K562 (cell line): ENCODE measurements at regions not wholly inside any gene's neighbourhood (a gene's known extent, or its start where the extent isn't known, plus 50 kb on each side); places are given as distances from the start of the nearest gene placed in this dataset.

Source experiments
- ATAC-seq: fragments of 200-7000 bp; cut with Tn5 transposase; 3 replicates; pipeline ENCODE4 v1.9.1; 2020; ENCODE audit warnings: moderate library complexity
- BruUV-seq: library from RNA; stranded (reverse); fragments of 400-500 nt; replicated peaks from 2 replicates; lab custom pipeline; 2021; lab: Mats Ljungman, UMichigan
- CTCF ChIA-PET: fragments of 300-600 bp; formaldehyde crosslinking; extraction: SDS; loops from one replicate; lab custom pipeline; 2021; ENCODE audit warnings: low intra/inter-chr PET ratio; lab: Yijun Ruan, JAX
- POLR2A ChIA-PET: fragments of 300-600, 350-650 bp; sonication (Branson Sonifier 250); formaldehyde crosslinking; extraction: SDS; loops from one replicate; lab custom pipeline; 2021; ENCODE audit warnings: antibody characterized with exemption, inconsistent platforms; lab: Yijun Ruan, JAX
- DNase-seq, 4 experiments: peaks; one replicate each; pipeline versions ENCODE4 v3.0.0 to v3.0.0-alpha.2; 2011 to 2018; ENCODE audit warnings: low spot score in 3 of 4, mixed read lengths in 3 of 4; ENCODE audit errors: extremely low read depth in 1 of 4
- FAIRE-seq: peaks from 2 replicates; lab custom pipeline; 2011; peaks lifted over from hg19 to GRCh38; lab: Jason Lieb, UNC
- H2AFZ ChIP-seq: 2 replicates; pipeline ENCODE4 v1.6.0; 2011; ENCODE audit warnings: low read depth, low read length, control low read depth, inconsistent platforms
- H3K27ac ChIP-seq: fragments of 200-600 bp; 3 replicates; pipeline ENCODE4 v1.8.0; 2011; ENCODE audit warnings: low read depth, mild to moderate bottlenecking, control low read depth, inconsistent platforms, low read length, moderate library complexity, mixed read lengths; ENCODE audit errors: extremely low read depth
- H3K27me3 ChIP-seq, 2 experiments: fragments of 300-600 bp in 1 of 2; 2 replicates in 1 of 2; 3 replicates in 1 of 2; pipeline versions ENCODE4 v1.6.0 to v1.8.0; 2011; ENCODE audit warnings: inconsistent platforms in 2 of 2, low read length in 2 of 2, mild to moderate bottlenecking in 1 of 2, mixed read lengths in 1 of 2, moderate library complexity in 1 of 2; ENCODE audit not compliant: control insufficient read depth in 2 of 2, insufficient read depth in 2 of 2
- H3K36me3 ChIP-seq: fragments of 300-600 bp; 3 replicates; pipeline ENCODE4 v1.8.0; 2011; ENCODE audit warnings: mild to moderate bottlenecking, low read length, inconsistent platforms; ENCODE audit not compliant: control insufficient read depth, insufficient read depth
- H3K4me1 ChIP-seq, 2 experiments: fragments of 200-600 bp in 1 of 2; replicated peaks in 1 of 2; 2 replicates in 1 of 2; 3 replicates in 1 of 2; pipeline versions ENCODE4 v1.5.1 to v1.8.0; 2011; ENCODE audit warnings: inconsistent platforms in 2 of 2, low read length in 2 of 2, mild to moderate bottlenecking in 1 of 2, mixed read lengths in 1 of 2, moderate library complexity in 1 of 2; ENCODE audit not compliant: control insufficient read depth in 2 of 2, insufficient read depth in 2 of 2
- H3K4me2 ChIP-seq: 2 replicates; pipeline ENCODE4 v1.6.1; 2011; ENCODE audit warnings: low read length, control low read depth, inconsistent platforms, mixed read lengths; ENCODE audit not compliant: insufficient read depth
- H3K4me3 ChIP-seq: fragments of 200-600 bp; sonication (generic), shearing (Covaris generic); 2 replicates; pipeline ENCODE4 v1.5.1; 2016; ENCODE audit warnings: control low read depth, inconsistent platforms
- H3K79me2 ChIP-seq: fragments of 200-600 bp; 3 replicates; pipeline ENCODE4 v1.8.0; 2011; ENCODE audit warnings: low read length, inconsistent platforms; ENCODE audit not compliant: control insufficient read depth, insufficient read depth
- H3K9ac ChIP-seq, 2 experiments: 2 replicates each; pipeline versions ENCODE4 v1.6.0 to v1.6.1; 2011; ENCODE audit warnings: low read depth in 2 of 2, low read length in 2 of 2, control low read depth in 1 of 2, inconsistent platforms in 1 of 2, mild to moderate bottlenecking in 1 of 2, mixed read lengths in 1 of 2; ENCODE audit not compliant: insufficient read depth in 1 of 2
- H3K9me1 ChIP-seq: one replicate; pipeline ENCODE4 v1.6.0; 2011; ENCODE audit warnings: inconsistent platforms, mild to moderate bottlenecking, low read length, moderate library complexity; ENCODE audit not compliant: control insufficient read depth, insufficient read depth
- H3K9me3 ChIP-seq: replicated peaks from 2 replicates; pipeline ENCODE4 v1.5.1; 2011; ENCODE audit warnings: low read depth, low read length, inconsistent platforms; ENCODE audit not compliant: control insufficient read depth, insufficient read depth
- H4K20me1 ChIP-seq: replicated peaks from 2 replicates; pipeline ENCODE4 v1.6.1; 2011; ENCODE audit warnings: low read length, inconsistent platforms, mixed read lengths; ENCODE audit not compliant: control insufficient read depth, insufficient read depth
- C11orf30 ChIP-seq: fragments of 450-650 bp; IDR thresholded peaks from 2 replicates; pipeline ENCODE4 v1.6.1; 2016; ENCODE audit warnings: low read depth, mild to moderate bottlenecking
- DIDO1 ChIP-seq: fragments of 450-650 bp; IDR thresholded peaks from 2 replicates; pipeline ENCODE4 v1.6.1; 2016; ENCODE audit warnings: low read depth, missing biosample characterization, missing genetic modification characterization
- ETV6 ChIP-seq, 3 experiments: fragments of 150-350 bp in 1 of 3; sonication (generic) in 1 of 3; formaldehyde crosslinking in 1 of 3; IDR thresholded peaks; 2 replicates each; pipeline versions ENCODE4 v1.6.1 to v1.8.0; 2014 to 2022; ENCODE audit warnings: borderline replicate concordance in 2 of 3, low read depth in 2 of 3, antibody characterized with exemption in 1 of 3, low read length in 1 of 3, mild to moderate bottlenecking in 1 of 3, missing genetic modification reagents in 1 of 3
- GABPB1 ChIP-seq: sonication (generic); formaldehyde crosslinking; IDR thresholded peaks from 2 replicates; pipeline ENCODE4 v1.8.0; 2022; ENCODE audit warnings: mild to moderate bottlenecking, missing genetic modification reagents
- HNRNPL ChIP-seq: fragments of 200-400 bp; formaldehyde crosslinking; IDR thresholded peaks from 2 replicates; pipeline ENCODE4 v1.6.1; 2017; ENCODE audit warnings: low read depth, mild to moderate bottlenecking, low read length
- NCOA6 ChIP-seq: fragments of 450-650 bp; IDR thresholded peaks from 2 replicates; pipeline ENCODE4 v1.6.1; 2017; ENCODE audit warnings: mild to moderate bottlenecking
- NELFE ChIP-seq: IDR thresholded peaks from 2 replicates; pipeline ENCODE4 v1.6.1; 2011; ENCODE audit warnings: mild to moderate bottlenecking; ENCODE audit not compliant: insufficient read depth, insufficient read length
- PYGO2 ChIP-seq: fragments of 450-650 bp; IDR thresholded peaks from 2 replicates; pipeline ENCODE4 v1.6.1; 2016; ENCODE audit warnings: mild to moderate bottlenecking, missing genetic modification characterization, moderate library complexity, missing compliant biosample characterization
- RBBP5 ChIP-seq: fragments of 200-600 bp; sonication (generic); IDR thresholded peaks from 2 replicates; pipeline ENCODE4 v1.6.1; 2012; ENCODE audit warnings: borderline replicate concordance, mild to moderate bottlenecking, low read length, control low read depth, inconsistent platforms; ENCODE audit not compliant: insufficient read depth, poor library complexity, severe bottlenecking
- RBM22 ChIP-seq: fragments of 200-400 bp; formaldehyde crosslinking; IDR thresholded peaks from 2 replicates; pipeline ENCODE4 v1.6.1; 2018; ENCODE audit warnings: low read length, low read depth; ENCODE audit not compliant: poor library complexity, severe bottlenecking
- SAP30 ChIP-seq: fragments of 200-600 bp; sonication (generic); IDR thresholded peaks from 2 replicates; pipeline ENCODE4 v1.6.1; 2012; ENCODE audit warnings: borderline replicate concordance, low read depth, mild to moderate bottlenecking, moderate library complexity, low read length, control low read depth, inconsistent platforms; ENCODE audit not compliant: insufficient read depth, poor library complexity, severe bottlenecking
- ZNF224 ChIP-seq: sonication (generic); formaldehyde crosslinking; IDR thresholded peaks from 2 replicates; pipeline ENCODE4 v1.8.0; 2022; ENCODE audit warnings: mild to moderate bottlenecking, missing genetic modification reagents
- ZNF23 ChIP-seq: fragments of 250-450 bp; sonication (Bioruptor Pico); IDR thresholded peaks from 2 replicates; pipeline ENCODE4 v1.4.0; 2020; ENCODE audit warnings: mild to moderate bottlenecking
- ZNF263 ChIP-seq: sonication (generic); formaldehyde crosslinking; IDR thresholded peaks from 2 replicates; pipeline ENCODE4 v1.8.0; 2022; ENCODE audit warnings: mild to moderate bottlenecking, missing genetic modification reagents, borderline replicate concordance
- ZNF551 ChIP-seq: fragments of 250-450 bp; sonication (Bioruptor Pico); IDR thresholded peaks from 2 replicates; pipeline ENCODE4 v1.5.0; 2021; ENCODE audit warnings: mild to moderate bottlenecking, moderate library complexity
- WGBS: fragments of 100-300 bp; shearing (Covaris generic); methylation state at CpG from one replicate; pipeline ENCODE4 v1.1.6; 2016; ENCODE audit warnings: low coverage, mixed read lengths; ENCODE audit not compliant: insufficient coverage; ENCODE audit errors: missing lambda C conversion rate; 5-methylcytosine and 5-hydroxymethylcytosine counted together
- in situ Hi-C: fragments of 300-500 bp; cut with MboI; formaldehyde crosslinking; loops from 4 replicates; pipeline ENCODE4 v1.15.0; 2018; ENCODE audit warnings: inconsistent platforms, mixed read lengths
- intact Hi-C: fragments of 100-400 bp; cut with micrococcal nuclease; formaldehyde crosslinking; loops from 2 replicates; pipeline ENCODE4 v1.14.2; 2022
- TF ChIP-seq, protein P1 (sequence below): sonication (generic); formaldehyde crosslinking; IDR thresholded peaks from 2 replicates; pipeline ENCODE4 v1.8.1; 2023; ENCODE audit warnings: mild to moderate bottlenecking, missing genetic modification reagents, moderate library complexity
- TF ChIP-seq, protein P2 (sequence below): fragments of 450-650 bp; IDR thresholded peaks from 2 replicates; pipeline ENCODE4 v1.6.1; 2016; ENCODE audit warnings: low read depth, mild to moderate bottlenecking, moderate library complexity
- TF ChIP-seq, protein P3 (sequence below): fragments of 450-650 bp; formaldehyde crosslinking; IDR thresholded peaks from 2 replicates; pipeline ENCODE4 v1.4.0; 2022; ENCODE audit warnings: missing genetic modification characterization

DNA sequence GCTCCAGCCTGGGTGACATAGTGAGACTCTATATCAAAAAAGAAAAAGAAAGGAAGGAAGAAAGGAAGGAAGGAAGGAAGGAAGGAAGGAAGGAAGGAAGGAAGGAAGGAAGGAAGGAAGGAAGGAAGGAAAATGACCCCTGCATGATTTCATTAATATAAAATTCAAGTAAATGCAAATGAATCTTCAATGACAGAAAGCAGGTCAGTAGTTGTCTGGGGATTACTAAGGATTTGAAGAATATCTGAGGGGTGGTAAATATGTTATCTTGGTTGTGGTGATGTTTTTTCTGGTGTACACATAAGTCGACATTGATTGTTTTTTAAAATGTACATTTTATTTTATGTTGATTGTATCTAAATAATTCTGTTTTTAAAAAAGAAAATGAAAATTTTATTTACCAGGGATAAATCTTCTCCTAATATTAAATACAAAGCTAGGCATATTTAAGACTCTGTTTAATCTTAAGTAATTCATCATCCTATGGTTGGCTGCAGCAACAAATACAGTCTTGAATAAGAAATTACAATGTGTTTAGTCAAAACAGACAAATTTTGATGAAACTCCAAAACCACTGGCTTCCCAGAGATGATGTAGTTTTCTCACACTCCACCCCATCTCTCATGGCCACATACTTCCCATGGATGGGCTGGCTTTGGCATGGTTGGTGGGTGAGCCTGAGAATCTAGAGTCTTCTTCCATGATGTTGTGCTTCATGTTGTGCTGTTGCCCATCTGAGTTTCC lies 314.7 kb upstream of the REG3G start:
- H3K4me1 ChIP-seq = no peaks in the 10 kb centered on the region
- FAIRE-seq (no peak), DNase-seq (no peak), ATAC-seq (no peak)
- no peaks in the 10 kb centered on the region for H3K9me1 ChIP-seq
- CTCF ChIA-PET = no interaction called here
- H2AFZ ChIP-seq = no peak overlapping the region
- no peak overlapping the region for H3K27ac ChIP-seq
- H3K79me2 ChIP-seq = no peaks in the 10 kb centered on the region
- intact Hi-C loops (no loop called here), in situ Hi-C loops (no loop called here)
- TF ChIP-seq, protein P1, sequence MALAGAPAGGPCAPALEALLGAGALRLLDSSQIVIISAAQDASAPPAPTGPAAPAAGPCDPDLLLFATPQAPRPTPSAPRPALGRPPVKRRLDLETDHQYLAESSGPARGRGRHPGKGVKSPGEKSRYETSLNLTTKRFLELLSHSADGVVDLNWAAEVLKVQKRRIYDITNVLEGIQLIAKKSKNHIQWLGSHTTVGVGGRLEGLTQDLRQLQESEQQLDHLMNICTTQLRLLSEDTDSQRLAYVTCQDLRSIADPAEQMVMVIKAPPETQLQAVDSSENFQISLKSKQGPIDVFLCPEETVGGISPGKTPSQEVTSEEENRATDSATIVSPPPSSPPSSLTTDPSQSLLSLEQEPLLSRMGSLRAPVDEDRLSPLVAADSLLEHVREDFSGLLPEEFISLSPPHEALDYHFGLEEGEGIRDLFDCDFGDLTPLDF (CRISPR knock-in tag) = no peak
- TF ChIP-seq RBBP5 (no peak), ZNF23 (no peak), RBM22 (no peak), ZNF551 (no peak), GABPB1 (CRISPR knock-in tag) (no peak), ETV6 (IDR thresholded peaks at IDR 0.05; ENCODE audit: borderline replicate concordance in 1 of 2, low read depth in 2 of 2, low read length in 1 of 2) (no peak), ETV6 (CRISPR knock-in tag; IDR thresholded peaks at IDR 0.05; ENCODE audit: borderline replicate concordance) (no peak), DIDO1 (no peak), C11orf30 (no peak), SAP30 (no peak), ZNF263 (CRISPR knock-in tag) (no peak), NCOA6 (no peak), PYGO2 (no peak), ZNF224 (CRISPR knock-in tag) (no peak), NELFE (no peak), HNRNPL (no peak)
- TF ChIP-seq, protein P2, sequence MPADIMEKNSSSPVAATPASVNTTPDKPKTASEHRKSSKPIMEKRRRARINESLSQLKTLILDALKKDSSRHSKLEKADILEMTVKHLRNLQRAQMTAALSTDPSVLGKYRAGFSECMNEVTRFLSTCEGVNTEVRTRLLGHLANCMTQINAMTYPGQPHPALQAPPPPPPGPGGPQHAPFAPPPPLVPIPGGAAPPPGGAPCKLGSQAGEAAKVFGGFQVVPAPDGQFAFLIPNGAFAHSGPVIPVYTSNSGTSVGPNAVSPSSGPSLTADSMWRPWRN = no peak
- TF ChIP-seq, protein P3, sequence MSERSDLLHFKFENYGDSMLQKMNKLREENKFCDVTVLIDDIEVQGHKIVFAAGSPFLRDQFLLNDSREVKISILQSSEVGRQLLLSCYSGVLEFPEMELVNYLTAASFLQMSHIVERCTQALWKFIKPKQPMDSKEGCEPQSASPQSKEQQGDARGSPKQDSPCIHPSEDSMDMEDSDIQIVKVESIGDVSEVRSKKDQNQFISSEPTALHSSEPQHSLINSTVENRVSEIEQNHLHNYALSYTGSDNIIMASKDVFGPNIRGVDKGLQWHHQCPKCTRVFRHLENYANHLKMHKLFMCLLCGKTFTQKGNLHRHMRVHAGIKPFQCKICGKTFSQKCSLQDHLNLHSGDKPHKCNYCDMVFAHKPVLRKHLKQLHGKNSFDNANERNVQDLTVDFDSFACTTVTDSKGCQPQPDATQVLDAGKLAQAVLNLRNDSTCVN = no peak
- BruUV-seq = no TSS peak
- H3K4me2 ChIP-seq = no peak overlapping the region
- POLR2A ChIA-PET = no interaction called here
- no peak overlapping the region for H3K4me3 ChIP-seq
- H4K20me1 ChIP-seq = no peaks in the 10 kb centered on the region
- 0% methylated on average over 1 of the region's 1 CpG for WGBS
- H3K36me3 ChIP-seq = no peaks in the 10 kb centered on the region
- no peak overlapping the region for H3K9ac ChIP-seq
- no peaks in the 10 kb centered on the region for H3K9me3 ChIP-seq
- no peaks in the 10 kb centered on the region for H3K27me3 ChIP-seq
